Adrenal gland (tissue), 9 donors: ENCODE measurements at regions not wholly inside any gene's neighbourhood (a gene's known extent, or its start where the extent isn't known, plus 50 kb on each side); places are given as distances from the start of the nearest gene placed in this dataset.

Source experiments
- DNase-seq, 7 donors: peaks; one replicate each; pipeline ENCODE4 v3.0.0-alpha.2; 2019 to 2020
- H3K27ac ChIP-seq, 5 donors: fragments of 200-600 bp; sonication (generic) in 4 of 5; 1 replicate in 3 of 5; 2 replicates in 2 of 5; pipeline versions ENCODE4 v1.5.1 to v1.8.0; 2016 to 2020; ENCODE audit warnings: mild to moderate bottlenecking in 1 of 5
- H3K27me3 ChIP-seq: fragments of 200-600 bp; 2 replicates; pipeline ENCODE4 v1.8.0; 2021
- H3K36me3 ChIP-seq, 2 donors: fragments of 200-600 bp; replicated peaks in 1 of 2; 1 replicate in 1 of 2; 2 replicates in 1 of 2; pipeline versions ENCODE4 v1.5.1 to v1.8.0; 2018 to 2022
- H3K4me1 ChIP-seq, 2 donors: fragments of 200-600 bp; replicated peaks in 1 of 2; 1 replicate in 1 of 2; 2 replicates in 1 of 2; pipeline versions ENCODE4 v1.5.1 to v1.8.0; 2018 to 2021
- H3K4me3 ChIP-seq, 4 donors: fragments of 200-600 bp; sonication (generic) in 3 of 4; one replicate each; pipeline ENCODE4 v1.5.1; 2016 to 2018
- H3K9me3 ChIP-seq, 3 donors: fragments of 200-600 bp; sonication (generic) in 1 of 3; replicated peaks in 1 of 3; 1 replicate in 2 of 3; 2 replicates in 1 of 3; pipeline versions ENCODE4 v1.5.1 to v1.8.0; 2016 to 2021
- POLR2A ChIP-seq, 2 donors: fragments of 450-650 bp; IDR thresholded peaks; one replicate each; pipeline ENCODE4 v1.6.1; 2017; ENCODE audit warnings: antibody characterized with exemption in 2 of 2, mild to moderate bottlenecking in 2 of 2, moderate library complexity in 1 of 2
- WGBS, 4 donors: extraction: QIAGEN DNeasy Blood & Tissue Kit in 2 of 4; methylation state at CpG; one replicate each; pipeline versions ENCODE4 v1.1.5 to v1.1.7; 2013 to 2017; 5-methylcytosine and 5-hydroxymethylcytosine counted together
- intact Hi-C, 2 donors: fragments of 100-400 bp; cut with DNase I; formaldehyde crosslinking; loops; one replicate each; pipeline versions ENCODE4 v1.14.1 to v1.15.0; 2022 to 2023
- TF ChIP-seq, protein P1 (sequence below), 6 experiments: fragments of 450-650 bp in 4 of 6; fragments of 200-600 bp in 2 of 6; sonication (generic) in 1 of 6; IDR thresholded peaks; 1 replicate in 5 of 6; 2 replicates in 1 of 6; pipeline versions ENCODE4 v1.5.1 to v1.8.0; 2016 to 2021; ENCODE audit warnings: antibody characterized with exemption in 6 of 6, mild to moderate bottlenecking in 2 of 6, moderate library complexity in 1 of 6
- donor health status: healthy with polysubstance abuse.
- donor health status: Bipolar disorder and iron deficiency.
- donor health status: DM: yes; HTN: yes; CAD: no.
- donor health status: DM: no; HTN: no; CAD: no.
- donor health status: DM: no; HTN: no; CAD: no.

DNA sequence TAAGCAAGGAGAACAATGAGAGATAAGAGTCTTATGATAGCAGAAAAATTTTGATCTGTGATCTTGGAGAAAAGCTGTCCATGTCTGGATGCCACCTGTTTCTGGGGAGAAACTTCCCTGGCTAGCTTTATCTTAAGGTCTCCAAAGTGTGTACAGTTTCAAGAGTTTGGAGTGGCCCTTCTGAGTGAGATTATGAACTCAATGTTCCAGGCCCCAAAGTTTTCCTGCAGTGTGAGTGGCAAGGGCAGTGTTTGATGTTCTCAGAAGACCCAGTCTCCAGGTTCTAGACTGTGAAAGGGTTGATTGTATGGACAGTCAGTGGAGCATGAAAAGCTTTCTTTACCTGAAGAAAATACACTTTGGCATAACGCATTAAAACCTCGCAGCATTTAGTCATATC lies 121.7 kb downstream of the OLIG3 start:
- intact Hi-C loops = no loop called here
- Histone ChIP-seq H3K4me1 (no peaks in the 10 kb centered on the region), H3K27me3 (no peaks in the 10 kb centered on the region), H3K9me3 (no peaks in the 10 kb centered on the region), H3K4me3 (no peak overlapping the region), H3K27ac (no peak overlapping the region), H3K36me3 (no peaks in the 10 kb centered on the region)
- TF ChIP-seq, protein P1, sequence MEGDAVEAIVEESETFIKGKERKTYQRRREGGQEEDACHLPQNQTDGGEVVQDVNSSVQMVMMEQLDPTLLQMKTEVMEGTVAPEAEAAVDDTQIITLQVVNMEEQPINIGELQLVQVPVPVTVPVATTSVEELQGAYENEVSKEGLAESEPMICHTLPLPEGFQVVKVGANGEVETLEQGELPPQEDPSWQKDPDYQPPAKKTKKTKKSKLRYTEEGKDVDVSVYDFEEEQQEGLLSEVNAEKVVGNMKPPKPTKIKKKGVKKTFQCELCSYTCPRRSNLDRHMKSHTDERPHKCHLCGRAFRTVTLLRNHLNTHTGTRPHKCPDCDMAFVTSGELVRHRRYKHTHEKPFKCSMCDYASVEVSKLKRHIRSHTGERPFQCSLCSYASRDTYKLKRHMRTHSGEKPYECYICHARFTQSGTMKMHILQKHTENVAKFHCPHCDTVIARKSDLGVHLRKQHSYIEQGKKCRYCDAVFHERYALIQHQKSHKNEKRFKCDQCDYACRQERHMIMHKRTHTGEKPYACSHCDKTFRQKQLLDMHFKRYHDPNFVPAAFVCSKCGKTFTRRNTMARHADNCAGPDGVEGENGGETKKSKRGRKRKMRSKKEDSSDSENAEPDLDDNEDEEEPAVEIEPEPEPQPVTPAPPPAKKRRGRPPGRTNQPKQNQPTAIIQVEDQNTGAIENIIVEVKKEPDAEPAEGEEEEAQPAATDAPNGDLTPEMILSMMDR (IDR thresholded peaks at IDR 0.05) = no peak
- TF ChIP-seq POLR2A (IDR thresholded peaks at IDR 0.05) = no peak
- 85 to 96% (median 89%) methylated on average over 2 of the region's 2 CpGs for WGBS, 4 donors
- no peak for DNase-seq

DNA sequence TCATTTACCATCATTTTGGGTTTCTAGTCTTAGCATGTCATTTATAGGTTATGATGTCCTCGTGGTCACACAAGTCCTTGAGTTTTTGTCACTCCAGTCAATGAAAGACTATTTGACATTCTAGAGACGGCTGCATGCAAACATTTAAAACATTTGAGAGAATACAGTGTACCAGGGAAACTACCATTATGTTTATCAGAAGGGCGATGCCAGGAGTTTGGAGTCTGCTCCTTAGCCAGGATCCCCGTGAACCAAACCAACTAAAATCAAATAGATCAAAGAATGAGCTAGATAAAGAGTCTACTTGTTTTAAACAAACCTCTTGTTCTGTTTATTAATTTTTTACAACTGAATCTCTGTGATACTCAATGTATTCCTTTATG lies 122.6 kb downstream of the OLIG3 start:
- WGBS, 4 donors = 80 to 89% (median 85%) methylated on average over 4 of the region's 4 CpGs
- no peaks in the 10 kb centered on the region for H3K4me1 ChIP-seq
- H3K27ac ChIP-seq = no peak overlapping the region
- H3K27me3 ChIP-seq = no peaks in the 10 kb centered on the region
- DNase-seq = no peak
- intact Hi-C loops = no loop called here
- TF ChIP-seq, protein P1 (IDR thresholded peaks at IDR 0.05) = no peak
- no peak for TF ChIP-seq POLR2A (IDR thresholded peaks at IDR 0.05)
- no peaks in the 10 kb centered on the region for H3K9me3 ChIP-seq
- no peaks in the 10 kb centered on the region for H3K36me3 ChIP-seq
- H3K4me3 ChIP-seq = no peak overlapping the region

DNA sequence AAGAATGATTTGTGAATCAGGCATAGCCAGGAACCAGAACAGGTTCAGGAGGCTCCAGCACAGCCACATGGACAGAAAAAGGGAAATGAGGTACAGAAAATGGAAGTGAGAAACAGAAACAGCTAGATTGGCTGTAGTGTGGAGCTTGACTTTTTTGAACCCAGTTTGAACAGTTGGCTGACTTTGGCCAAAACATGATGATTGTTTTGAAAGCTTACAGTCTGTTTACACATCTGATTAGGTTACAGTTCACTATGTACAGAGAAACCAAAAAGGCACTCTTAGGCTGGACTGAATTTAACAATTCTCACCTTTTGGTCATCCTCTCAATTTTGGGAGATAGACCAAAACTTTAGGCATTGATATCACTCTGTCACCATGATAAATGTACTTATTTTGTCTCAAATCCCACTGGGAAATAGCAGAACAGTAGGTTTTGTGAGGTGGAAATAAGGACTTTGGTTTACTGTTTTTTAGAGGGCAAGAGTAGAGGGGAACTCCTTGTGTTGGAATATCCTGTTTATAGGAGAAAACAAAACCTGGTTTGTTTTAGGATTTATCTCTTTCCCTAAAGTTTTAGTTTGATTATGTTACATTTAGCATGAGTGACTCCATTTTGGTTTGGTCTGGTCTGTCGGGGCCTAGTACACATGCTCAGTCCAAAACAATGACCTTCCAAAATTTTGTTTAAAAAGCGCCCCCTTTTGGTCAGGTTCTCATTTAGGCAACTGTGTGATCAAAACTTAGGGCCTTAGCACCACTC lies 123.1 kb downstream of the OLIG3 start:
- Histone ChIP-seq H3K4me1 (no peaks in the 10 kb centered on the region), H3K9me3 (no peaks in the 10 kb centered on the region), H3K27ac (no peak overlapping the region), H3K27me3 (no peaks in the 10 kb centered on the region), H3K4me3 (no peak overlapping the region), H3K36me3 (no peaks in the 10 kb centered on the region)
- TF ChIP-seq, protein P1 (IDR thresholded peaks at IDR 0.05) = no peak
- no peak for TF ChIP-seq POLR2A (IDR thresholded peaks at IDR 0.05)
- intact Hi-C loops = no loop called here
- WGBS, 4 donors = 65 to 81% (median 68%) methylated on average over 2 of the region's 2 CpGs
- DNase-seq = no peak

DNA sequence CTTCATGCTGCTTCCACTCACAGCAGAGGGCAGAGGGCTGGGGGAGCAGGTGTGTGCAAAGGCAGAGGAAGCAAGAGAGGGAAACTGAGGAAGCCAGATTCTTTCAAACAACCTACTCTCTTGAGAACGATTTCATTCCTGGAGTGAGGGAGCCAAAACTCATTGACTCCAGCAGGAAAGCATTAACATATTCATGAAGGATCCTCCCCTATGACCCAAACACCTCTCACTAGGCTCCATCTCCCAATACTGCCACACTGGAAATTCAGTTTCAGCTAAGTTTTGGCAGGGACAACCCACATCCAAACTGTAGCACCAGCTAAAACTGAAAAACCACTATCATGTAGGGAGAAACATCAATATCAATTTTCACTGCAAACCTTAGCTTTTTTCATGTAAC lies 125.1 kb downstream of the OLIG3 start:
- H3K9me3 ChIP-seq = no peaks in the 10 kb centered on the region
- H3K36me3 ChIP-seq = no peaks in the 10 kb centered on the region
- no peaks in the 10 kb centered on the region for H3K4me1 ChIP-seq
- no peak overlapping the region for H3K27ac ChIP-seq
- no peak overlapping the region for H3K4me3 ChIP-seq
- intact Hi-C loops = no loop called here
- H3K27me3 ChIP-seq = no peaks in the 10 kb centered on the region
- 26 to 47% (median 45%) methylated on average over 1 of the region's 1 CpG for WGBS, 4 donors
- TF ChIP-seq, protein P1 (IDR thresholded peaks at IDR 0.05) = no peak
- DNase-seq = no peak
